ENCODE measurements at regions not wholly inside any gene's neighbourhood (a gene's known extent, or its start where the extent isn't known, plus 50 kb on each side); places are given as distances from the start of the nearest gene placed in this dataset.

DNA sequence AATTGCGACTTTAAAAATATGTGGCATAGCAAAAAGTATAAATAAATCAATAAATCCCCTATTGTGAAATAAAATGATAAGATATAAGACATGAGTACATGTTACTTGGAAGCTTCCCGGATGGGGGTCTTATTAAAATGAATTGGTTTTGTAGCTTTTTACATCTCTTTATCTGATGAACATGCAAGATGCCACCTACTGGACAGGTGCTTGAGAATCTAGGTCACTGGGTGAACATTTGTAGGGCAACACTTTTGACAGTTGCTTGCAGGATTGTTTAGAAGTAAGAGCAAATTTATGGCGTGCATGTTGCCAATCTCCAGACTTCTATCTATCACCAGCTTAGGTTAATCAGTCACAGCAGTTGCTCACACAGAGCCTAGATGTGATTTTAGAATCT, 362.7 kb upstream of the SUCLG2 start:
- Mint-ChIP-seq H3K27me3 (ENCODE audit: unreplicated experiment) (no peaks in the 10 kb centered on the region), H3K4me1 (ENCODE audit: low read depth, unreplicated experiment) (no peaks in the 10 kb centered on the region), H3K4me3 (ENCODE audit: unreplicated experiment) (no peak overlapping the region), H3K9me3 (ENCODE audit: unreplicated experiment) (no peaks in the 10 kb centered on the region), H3K27ac (ENCODE audit: unreplicated experiment) (no peak overlapping the region), H3K36me3 (ENCODE audit: unreplicated experiment) (no peaks in the 10 kb centered on the region)
- no peak for DNase-seq
- TF ChIP-seq, protein P1, sequence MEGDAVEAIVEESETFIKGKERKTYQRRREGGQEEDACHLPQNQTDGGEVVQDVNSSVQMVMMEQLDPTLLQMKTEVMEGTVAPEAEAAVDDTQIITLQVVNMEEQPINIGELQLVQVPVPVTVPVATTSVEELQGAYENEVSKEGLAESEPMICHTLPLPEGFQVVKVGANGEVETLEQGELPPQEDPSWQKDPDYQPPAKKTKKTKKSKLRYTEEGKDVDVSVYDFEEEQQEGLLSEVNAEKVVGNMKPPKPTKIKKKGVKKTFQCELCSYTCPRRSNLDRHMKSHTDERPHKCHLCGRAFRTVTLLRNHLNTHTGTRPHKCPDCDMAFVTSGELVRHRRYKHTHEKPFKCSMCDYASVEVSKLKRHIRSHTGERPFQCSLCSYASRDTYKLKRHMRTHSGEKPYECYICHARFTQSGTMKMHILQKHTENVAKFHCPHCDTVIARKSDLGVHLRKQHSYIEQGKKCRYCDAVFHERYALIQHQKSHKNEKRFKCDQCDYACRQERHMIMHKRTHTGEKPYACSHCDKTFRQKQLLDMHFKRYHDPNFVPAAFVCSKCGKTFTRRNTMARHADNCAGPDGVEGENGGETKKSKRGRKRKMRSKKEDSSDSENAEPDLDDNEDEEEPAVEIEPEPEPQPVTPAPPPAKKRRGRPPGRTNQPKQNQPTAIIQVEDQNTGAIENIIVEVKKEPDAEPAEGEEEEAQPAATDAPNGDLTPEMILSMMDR (IDR thresholded peaks at IDR 0.05; ENCODE audit: partially characterized antibody, unreplicated experiment) = no peak

DNA sequence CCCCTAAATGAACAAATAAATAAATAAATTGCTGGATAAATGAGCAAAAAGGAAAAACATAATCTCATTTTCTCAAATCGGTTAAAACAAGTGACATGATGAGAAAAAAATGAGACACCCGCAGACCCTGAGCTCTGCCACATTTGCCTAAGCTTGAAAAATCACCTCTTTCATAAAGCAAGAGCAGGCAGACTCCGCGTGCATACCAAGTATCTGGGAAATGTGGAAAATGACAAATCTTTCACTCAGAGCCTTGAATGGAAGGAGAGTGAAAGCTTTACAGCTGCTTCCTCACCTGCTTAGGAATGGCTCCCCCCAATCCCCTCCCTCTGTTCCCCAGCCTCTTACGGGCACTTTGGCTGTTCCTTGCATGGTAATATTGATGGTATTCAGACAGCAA, 355.5 kb upstream of the SUCLG2 start:
- no peaks in the 10 kb centered on the region for H3K36me3 Mint-ChIP-seq (ENCODE audit: unreplicated experiment)
- H3K27me3 Mint-ChIP-seq (ENCODE audit: unreplicated experiment) = peaks cover 2% of the 10 kb centered on the region
- no peaks in the 10 kb centered on the region for H3K9me3 Mint-ChIP-seq (ENCODE audit: unreplicated experiment)
- H3K27ac Mint-ChIP-seq (ENCODE audit: unreplicated experiment) = no peak overlapping the region
- H3K4me1 Mint-ChIP-seq (ENCODE audit: low read depth, unreplicated experiment) = peaks cover 4% of the 10 kb centered on the region
- DNase-seq = no peak
- H3K4me3 Mint-ChIP-seq (ENCODE audit: unreplicated experiment) = no peak overlapping the region
- TF ChIP-seq, protein P1 (IDR thresholded peaks at IDR 0.05; ENCODE audit: partially characterized antibody, unreplicated experiment) = no peak

DNA sequence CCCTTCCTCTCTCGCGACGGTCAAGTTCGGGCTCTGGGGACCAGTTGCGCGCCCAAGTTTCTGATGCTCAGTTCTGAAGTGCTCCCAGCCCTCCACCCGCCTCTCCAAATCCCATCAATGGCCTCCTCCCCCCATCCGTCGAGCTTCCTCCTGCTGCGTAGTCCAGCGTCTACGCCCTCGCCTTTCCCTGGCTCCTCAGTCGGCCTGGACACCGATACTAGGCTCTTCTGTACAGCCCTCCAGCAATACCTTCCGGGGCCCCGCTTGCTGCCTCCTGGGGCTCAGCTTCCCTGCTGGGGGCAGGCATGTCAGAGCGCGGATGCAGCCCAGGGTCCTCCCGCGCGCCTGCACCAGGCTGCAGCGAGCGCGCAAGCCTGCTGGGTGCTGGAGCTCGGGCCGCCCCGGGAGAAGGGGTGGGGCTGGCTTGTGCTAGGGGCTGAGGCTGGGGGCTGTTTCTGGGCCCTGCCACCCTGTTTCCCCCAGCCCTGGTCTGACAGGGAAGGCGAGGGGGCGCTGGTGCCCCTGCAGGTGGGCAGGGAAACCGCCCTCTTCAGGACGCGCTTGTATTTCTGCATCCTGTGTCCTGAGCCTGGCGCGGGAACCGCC, 353.3 kb upstream of the SUCLG2 start:
- TF ChIP-seq, protein P1 (IDR thresholded peaks at IDR 0.05; ENCODE audit: partially characterized antibody, unreplicated experiment) = peak; percentile 49
- Mint-ChIP-seq H3K27me3 (ENCODE audit: unreplicated experiment) (peaks cover 2% of the 10 kb centered on the region), H3K4me1 (ENCODE audit: low read depth, unreplicated experiment) (peaks cover 4% of the 10 kb centered on the region), H3K27ac (ENCODE audit: unreplicated experiment) (no peak overlapping the region), H3K9me3 (ENCODE audit: unreplicated experiment) (no peaks in the 10 kb centered on the region), H3K4me3 (ENCODE audit: unreplicated experiment) (peak overlapping the region; percentile 83), H3K36me3 (ENCODE audit: unreplicated experiment) (no peaks in the 10 kb centered on the region)
- DNase-seq = peak; percentile 58

DNA sequence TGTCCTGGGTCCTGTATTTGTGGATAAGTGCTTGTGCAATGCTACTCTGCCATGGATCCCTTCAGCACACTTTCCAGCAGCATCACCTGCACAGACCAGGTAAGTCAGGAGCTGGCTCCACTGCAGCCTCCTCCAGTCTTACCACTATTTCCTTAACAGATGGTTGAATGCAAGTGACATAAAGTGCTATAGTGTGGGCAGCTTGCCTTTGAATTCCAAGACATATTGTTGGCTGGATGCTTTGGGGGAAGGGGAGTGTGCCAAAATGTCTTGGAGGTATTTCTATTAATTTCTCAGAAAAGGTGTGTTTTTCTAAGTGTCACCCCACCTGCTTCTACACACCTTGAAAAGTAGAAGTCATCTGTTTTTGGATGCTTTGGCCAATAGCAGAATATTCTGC, 352.2 kb upstream of the SUCLG2 start:
- Mint-ChIP-seq H3K4me3 (ENCODE audit: unreplicated experiment) (peak overlapping the region; percentile 32), H3K27me3 (ENCODE audit: unreplicated experiment) (peaks cover 2% of the 10 kb centered on the region), H3K27ac (ENCODE audit: unreplicated experiment) (no peak overlapping the region), H3K9me3 (ENCODE audit: unreplicated experiment) (no peaks in the 10 kb centered on the region), H3K36me3 (ENCODE audit: unreplicated experiment) (no peaks in the 10 kb centered on the region), H3K4me1 (ENCODE audit: low read depth, unreplicated experiment) (peaks cover 4% of the 10 kb centered on the region)
- TF ChIP-seq, protein P1 (IDR thresholded peaks at IDR 0.05; ENCODE audit: partially characterized antibody, unreplicated experiment) = no peak
- DNase-seq = no peak

DNA sequence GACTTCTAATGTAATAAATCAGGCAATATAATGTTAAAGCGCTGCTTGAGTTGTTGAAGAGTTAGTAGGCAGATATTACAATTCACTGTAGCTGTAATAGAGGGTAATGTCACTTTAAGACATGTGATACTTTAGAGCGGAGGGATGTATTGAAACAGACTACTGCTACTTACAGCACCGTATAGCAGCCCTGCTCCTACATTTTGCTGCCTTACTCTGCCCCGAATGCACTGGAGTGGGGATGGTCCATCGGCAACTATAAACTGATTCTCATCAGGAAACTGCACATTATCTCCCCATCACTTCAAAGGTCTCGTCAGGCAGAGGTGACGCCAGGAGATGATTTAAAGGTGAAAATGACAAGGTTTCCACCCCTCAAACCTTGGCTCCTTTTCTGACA, 349.7 kb upstream of the SUCLG2 start:
- peaks cover 4% of the 10 kb centered on the region for H3K4me1 Mint-ChIP-seq (ENCODE audit: low read depth, unreplicated experiment)
- TF ChIP-seq, protein P1 (IDR thresholded peaks at IDR 0.05; ENCODE audit: partially characterized antibody, unreplicated experiment) = no peak
- H3K36me3 Mint-ChIP-seq (ENCODE audit: unreplicated experiment) = no peaks in the 10 kb centered on the region
- H3K27ac Mint-ChIP-seq (ENCODE audit: unreplicated experiment) = no peak overlapping the region
- H3K4me3 Mint-ChIP-seq (ENCODE audit: unreplicated experiment) = no peak overlapping the region
- H3K9me3 Mint-ChIP-seq (ENCODE audit: unreplicated experiment) = no peaks in the 10 kb centered on the region
- H3K27me3 Mint-ChIP-seq (ENCODE audit: unreplicated experiment) = no peaks in the 10 kb centered on the region
- no peak for DNase-seq
